SK-N-SH (cell line): ENCODE measurements at regions not wholly inside any gene's neighbourhood (a gene's known extent, or its start where the extent isn't known, plus 50 kb on each side); places are given as distances from the start of the nearest gene placed in this dataset.

ENCODE experiments used
- CTCF ChIA-PET: fragments of 300-600, 350-600 bp; formaldehyde crosslinking; extraction: SDS; loops from one replicate; lab custom pipeline; 2021; lab: Yijun Ruan, JAX
- POLR2A ChIA-PET: fragments of 350-600 bp; sonication (Branson Sonifier 250); formaldehyde crosslinking; extraction: SDS; loops from one replicate; lab custom pipeline; 2020; ENCODE audit warnings: antibody characterized with exemption, inconsistent platforms; lab: Yijun Ruan, JAX
- DNase-seq: peaks from one replicate; pipeline ENCODE4 v3.0.0; 2012
- H2AFZ ChIP-seq: fragments of 200-600 bp; sonication (generic); 2 replicates; pipeline ENCODE4 v1.8.1; 2016; ENCODE audit warnings: antibody characterized with exemption, mild to moderate bottlenecking, low read depth
- H3F3A ChIP-seq: fragments of 200-600 bp; sonication (generic); replicated peaks from 2 replicates; pipeline ENCODE3; 2016; ENCODE audit warnings: antibody characterized with exemption, mild to moderate bottlenecking; ENCODE audit not compliant: insufficient read depth
- H3K27ac ChIP-seq, 2 experiments: fragments of 200-500 bp in 1 of 2; fragments of 200-600 bp in 1 of 2; sonication (Bioruptor generic) in 1 of 2; sonication (generic), shearing (Covaris generic) in 1 of 2; 2 replicates each; pipeline versions ENCODE4 v1.5.1 to v1.6.1; 2014 to 2016; ENCODE audit warnings: low read depth in 2 of 2, inconsistent platforms in 1 of 2, low read length in 1 of 2, mild to moderate bottlenecking in 1 of 2, mixed read lengths in 1 of 2
- H3K27me3 ChIP-seq: fragments of 200-600 bp; sonication (generic), shearing (Covaris generic); 2 replicates; pipeline ENCODE4 v1.6.1; 2016; ENCODE audit warnings: mixed run types; ENCODE audit not compliant: insufficient read depth
- H3K36me3 ChIP-seq, 2 experiments: fragments of 200-500 bp in 1 of 2; fragments of 200-600 bp in 1 of 2; sonication (Bioruptor generic) in 1 of 2; sonication (generic) in 1 of 2; replicated peaks in 1 of 2; 2 replicates each; pipeline versions ENCODE3 to v1.5.1; 2014 to 2016; ENCODE audit warnings: low read length in 1 of 2, mild to moderate bottlenecking in 1 of 2; ENCODE audit not compliant: insufficient read depth in 2 of 2, control insufficient read depth in 1 of 2
- H3K4me1 ChIP-seq, 2 experiments: fragments of 200-500 bp in 1 of 2; fragments of 200-600 bp in 1 of 2; sonication (Bioruptor generic) in 1 of 2; sonication (generic), shearing (Covaris generic) in 1 of 2; 2 replicates each; pipeline versions ENCODE4 v1.5.1 to v1.6.1; 2014 to 2016; ENCODE audit warnings: low read depth in 1 of 2, low read length in 1 of 2, mixed run types in 1 of 2; ENCODE audit not compliant: insufficient read depth in 2 of 2, control insufficient read depth in 1 of 2
- H3K4me2 ChIP-seq: fragments of 200-600 bp; sonication (generic), shearing (Covaris generic); 2 replicates; pipeline ENCODE4 v1.6.1; 2017; ENCODE audit warnings: mixed run types
- H3K4me3 ChIP-seq, 2 experiments: fragments of 200-500 bp in 1 of 2; fragments of 200-600 bp in 1 of 2; sonication (Bioruptor generic) in 1 of 2; sonication (generic), shearing (Covaris generic) in 1 of 2; 2 replicates each; pipeline versions ENCODE4 v1.5.1 to v1.8.1; 2014 to 2016; ENCODE audit warnings: low read depth in 2 of 2, inconsistent platforms in 1 of 2, low read length in 1 of 2, mild to moderate bottlenecking in 1 of 2, mixed read lengths in 1 of 2, moderate library complexity in 1 of 2
- H3K79me2 ChIP-seq: fragments of 200-600 bp; sonication (generic); 2 replicates; pipeline ENCODE4 v1.8.1; 2017; ENCODE audit warnings: mild to moderate bottlenecking; ENCODE audit not compliant: insufficient read depth
- H3K9ac ChIP-seq: fragments of 200-600 bp; sonication (generic); 2 replicates; pipeline ENCODE4 v1.6.1; 2017; ENCODE audit warnings: mixed run types
- H3K9me2 ChIP-seq: fragments of 200-600 bp; sonication (generic); 2 replicates; pipeline ENCODE4 v1.6.1; 2017; ENCODE audit warnings: mixed run types
- H3K9me3 ChIP-seq: fragments of 200-600 bp; sonication (generic); 2 replicates; pipeline ENCODE4 v1.6.1; 2017; ENCODE audit warnings: mixed run types, mild to moderate bottlenecking, moderate library complexity
- H4K20me1 ChIP-seq: fragments of 200-600 bp; sonication (generic); 2 replicates; pipeline ENCODE4 v1.6.1; 2017; ENCODE audit warnings: mild to moderate bottlenecking, mixed run types; ENCODE audit not compliant: insufficient read depth
- CHD2 ChIP-seq: fragments of 150-350 bp; IDR thresholded peaks from 2 replicates; pipeline ENCODE4 v1.6.1; 2018; ENCODE audit warnings: low read length; ENCODE audit not compliant: partially characterized antibody
- FOXM1 ChIP-seq: IDR thresholded peaks from 2 replicates; pipeline ENCODE4 v1.4.0; 2012; ENCODE audit warnings: low read depth, mild to moderate bottlenecking
- IRF3 ChIP-seq: fragments of 150-350 bp; IDR thresholded peaks from 2 replicates; pipeline ENCODE4 v1.6.1; 2016; ENCODE audit warnings: mild to moderate bottlenecking, low read depth, low read length
- JUND ChIP-seq: IDR thresholded peaks from 2 replicates; pipeline ENCODE4 v1.4.0; 2012
- NFIC ChIP-seq: IDR thresholded peaks from 2 replicates; pipeline ENCODE4 v1.4.0; 2012; ENCODE audit warnings: borderline replicate concordance
- NRF1 ChIP-seq: IDR thresholded peaks from 2 replicates; pipeline ENCODE4 v1.6.1; 2012; ENCODE audit warnings: low read depth, mild to moderate bottlenecking, low read length
- RAD21 ChIP-seq: IDR thresholded peaks from 2 replicates; pipeline ENCODE4 v1.6.1; 2012; ENCODE audit warnings: mild to moderate bottlenecking, low read length
- RFX5 ChIP-seq: IDR thresholded peaks from 2 replicates; pipeline ENCODE4 v1.6.1; 2012; ENCODE audit warnings: mild to moderate bottlenecking, improper control_type of control experiment, low read length
- SIN3A ChIP-seq: IDR thresholded peaks from 2 replicates; pipeline ENCODE4 v1.6.1; 2012; ENCODE audit warnings: low read depth, mild to moderate bottlenecking, low read length, moderate library complexity, borderline replicate concordance
- SMC3 ChIP-seq: IDR thresholded peaks from 2 replicates; pipeline ENCODE4 v1.6.1; 2012; ENCODE audit warnings: low read depth, low read length, improper control_type of control experiment
- TAF1 ChIP-seq: IDR thresholded peaks from 2 replicates; pipeline ENCODE4 v1.6.1; 2012; ENCODE audit warnings: low read depth, mild to moderate bottlenecking, low read length, moderate library complexity, borderline replicate concordance
- TCF12 ChIP-seq: IDR thresholded peaks from 2 replicates; pipeline ENCODE4 v1.4.0; 2012
- USF1 ChIP-seq: IDR thresholded peaks from 2 replicates; pipeline ENCODE4 v1.4.0; 2012; ENCODE audit warnings: low read depth, borderline replicate concordance
- YY1 ChIP-seq: IDR thresholded peaks from 2 replicates; pipeline ENCODE4 v1.4.0; 2012; ENCODE audit warnings: low read depth, mild to moderate bottlenecking
- ZBTB33 ChIP-seq: IDR thresholded peaks from 2 replicates; pipeline ENCODE4 v1.4.0; 2012; ENCODE audit warnings: low read depth, borderline replicate concordance
- WGBS: methylation state at CpG from one replicate; pipeline ENCODE4 v1.1.6; 2017; ENCODE audit warnings: low lambda C conversion rate; 5-methylcytosine and 5-hydroxymethylcytosine counted together
- TF ChIP-seq, protein P1 (sequence below): IDR thresholded peaks from 2 replicates; pipeline ENCODE4; 2012

DNA sequence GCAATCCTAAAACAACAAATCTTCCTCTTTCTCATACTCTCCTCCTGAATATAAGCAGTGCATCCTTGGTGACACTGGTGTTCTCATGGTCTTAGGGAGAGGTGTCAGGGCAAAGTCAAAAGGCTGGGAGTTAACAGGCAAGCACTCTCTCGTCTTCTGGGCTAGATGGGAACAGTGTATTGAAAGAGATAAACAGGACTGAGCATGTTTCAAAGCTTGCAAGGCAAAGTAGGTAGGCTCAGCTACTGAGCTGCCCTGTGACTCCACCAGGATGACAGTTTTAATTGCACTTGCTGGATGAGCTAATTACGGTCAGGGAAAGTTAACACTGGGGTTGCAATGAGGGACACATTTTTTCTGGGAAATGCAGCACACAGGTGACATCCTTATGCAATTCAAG lies 554.9 kb upstream of the NRP1 start (continued):
- TF ChIP-seq IRF3 (no peak), SMC3 (no peak), FOXM1 (no peak)

DNA sequence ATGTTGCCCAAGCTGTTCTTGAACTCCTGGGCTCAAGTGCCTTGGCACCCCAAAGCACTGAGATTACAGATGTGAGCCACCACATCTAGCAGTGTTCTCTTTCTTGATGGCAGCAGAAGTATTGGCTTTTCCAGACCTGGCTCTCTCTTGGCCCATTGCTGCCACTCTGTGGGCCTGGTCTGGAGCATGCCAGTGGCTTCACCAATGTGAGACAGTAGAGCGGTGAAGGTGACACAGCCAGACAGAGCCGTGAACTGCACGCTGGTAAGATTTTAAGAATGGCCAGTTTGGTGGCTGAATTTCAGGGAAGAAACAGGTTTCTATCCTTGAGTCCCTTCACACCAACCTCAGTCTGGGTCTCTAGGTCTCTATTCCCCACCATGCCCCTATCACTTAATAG lies 552.7 kb upstream of the NRP1 start:
- H3K4me1 ChIP-seq = no peaks in the 10 kb centered on the region
- no peak overlapping the region for H3K4me3 ChIP-seq
- H3K27me3 ChIP-seq = no peaks in the 10 kb centered on the region
- no peak for TF ChIP-seq NRF1
- TF ChIP-seq RAD21 = no peak
- no peak for TF ChIP-seq NFIC
- no peak for TF ChIP-seq RFX5
- no peak for TF ChIP-seq TAF1
- TF ChIP-seq JUND = no peak
- no peak for TF ChIP-seq USF1
- no peak for TF ChIP-seq SIN3A
- no peak for TF ChIP-seq ZBTB33
- no peak for TF ChIP-seq TCF12
- TF ChIP-seq CHD2 = no peak
- no peak for TF ChIP-seq YY1
- TF ChIP-seq, protein P1, sequence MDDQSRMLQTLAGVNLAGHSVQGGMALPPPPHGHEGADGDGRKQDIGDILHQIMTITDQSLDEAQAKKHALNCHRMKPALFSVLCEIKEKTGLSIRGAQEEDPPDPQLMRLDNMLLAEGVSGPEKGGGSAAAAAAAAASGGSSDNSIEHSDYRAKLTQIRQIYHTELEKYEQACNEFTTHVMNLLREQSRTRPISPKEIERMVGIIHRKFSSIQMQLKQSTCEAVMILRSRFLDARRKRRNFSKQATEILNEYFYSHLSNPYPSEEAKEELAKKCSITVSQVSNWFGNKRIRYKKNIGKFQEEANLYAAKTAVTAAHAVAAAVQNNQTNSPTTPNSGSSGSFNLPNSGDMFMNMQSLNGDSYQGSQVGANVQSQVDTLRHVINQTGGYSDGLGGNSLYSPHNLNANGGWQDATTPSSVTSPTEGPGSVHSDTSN = no peak
- no peaks in the 10 kb centered on the region for H3K9me3 ChIP-seq
- no peak overlapping the region for H2AFZ ChIP-seq
- H3F3A ChIP-seq = no peaks in the 10 kb centered on the region
- H4K20me1 ChIP-seq = no peaks in the 10 kb centered on the region
- H3K4me2 ChIP-seq = no peak overlapping the region
- H3K79me2 ChIP-seq = no peaks in the 10 kb centered on the region
- 95% methylated on average over 3 of the region's 3 CpGs for WGBS
- no peak overlapping the region for H3K27ac ChIP-seq
- no peak for DNase-seq
- CTCF ChIA-PET = no interaction called here
- no peak overlapping the region for H3K9ac ChIP-seq
- POLR2A ChIA-PET = no interaction called here
- no peaks in the 10 kb centered on the region for H3K9me2 ChIP-seq
- no peaks in the 10 kb centered on the region for H3K36me3 ChIP-seq
